ENCODE measurements at regions not wholly inside any gene's neighbourhood (a gene's known extent, or its start where the extent isn't known, plus 50 kb on each side); places are given as distances from the start of the nearest gene placed in this dataset.

DNA sequence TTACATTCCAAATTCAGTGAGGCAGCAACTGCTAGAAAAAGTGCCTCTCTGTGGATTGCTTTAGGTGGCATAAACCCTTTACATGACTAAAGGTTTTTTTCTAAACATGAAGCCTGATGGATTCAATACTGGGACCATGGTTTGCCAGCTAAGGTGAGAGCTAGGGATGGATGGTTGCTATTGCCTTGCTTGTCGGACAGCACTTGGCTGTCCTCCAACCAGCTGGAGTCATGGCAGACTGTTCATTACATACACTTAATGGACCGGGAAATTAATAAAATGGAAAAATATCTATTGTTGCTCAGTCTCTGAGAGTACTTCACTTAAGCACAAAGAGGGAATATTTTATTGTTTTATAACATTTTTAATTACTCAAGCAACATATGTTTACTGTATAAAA lies 116.9 kb upstream of the TRPC7 start:
- TF ChIP-seq EZH2 (IDR thresholded peaks at IDR 0.05; ENCODE audit: borderline replicate concordance, insufficient read depth, low read depth, low read length, poor library complexity, severe bottlenecking): no peak
- TF ChIP-seq, protein P1, sequence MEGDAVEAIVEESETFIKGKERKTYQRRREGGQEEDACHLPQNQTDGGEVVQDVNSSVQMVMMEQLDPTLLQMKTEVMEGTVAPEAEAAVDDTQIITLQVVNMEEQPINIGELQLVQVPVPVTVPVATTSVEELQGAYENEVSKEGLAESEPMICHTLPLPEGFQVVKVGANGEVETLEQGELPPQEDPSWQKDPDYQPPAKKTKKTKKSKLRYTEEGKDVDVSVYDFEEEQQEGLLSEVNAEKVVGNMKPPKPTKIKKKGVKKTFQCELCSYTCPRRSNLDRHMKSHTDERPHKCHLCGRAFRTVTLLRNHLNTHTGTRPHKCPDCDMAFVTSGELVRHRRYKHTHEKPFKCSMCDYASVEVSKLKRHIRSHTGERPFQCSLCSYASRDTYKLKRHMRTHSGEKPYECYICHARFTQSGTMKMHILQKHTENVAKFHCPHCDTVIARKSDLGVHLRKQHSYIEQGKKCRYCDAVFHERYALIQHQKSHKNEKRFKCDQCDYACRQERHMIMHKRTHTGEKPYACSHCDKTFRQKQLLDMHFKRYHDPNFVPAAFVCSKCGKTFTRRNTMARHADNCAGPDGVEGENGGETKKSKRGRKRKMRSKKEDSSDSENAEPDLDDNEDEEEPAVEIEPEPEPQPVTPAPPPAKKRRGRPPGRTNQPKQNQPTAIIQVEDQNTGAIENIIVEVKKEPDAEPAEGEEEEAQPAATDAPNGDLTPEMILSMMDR (IDR thresholded peaks at IDR 0.05): no peak
